Neural cell (in vitro differentiated cells): ENCODE measurements at regions not wholly inside any gene's neighbourhood (a gene's known extent, or its start where the extent isn't known, plus 50 kb on each side); places are given as distances from the start of the nearest gene placed in this dataset.

Source experiments
- EP300 ChIP-seq: fragments of 450-650 bp; conservative IDR thresholded peaks from 2 replicates; pipeline ENCODE4 v1.6.1; 2014; ENCODE audit warnings: antibody characterized with exemption, mild to moderate bottlenecking, moderate library complexity; ENCODE audit not compliant: poor library complexity, severe bottlenecking
- EZH2 ChIP-seq: fragments of 200-600, 300-800 bp; shearing (Covaris generic), sonication (generic); IDR thresholded peaks from 2 replicates; pipeline ENCODE4 v1.6.1; 2014; ENCODE audit warnings: antibody characterized with exemption, low read length, borderline replicate concordance, mild to moderate bottlenecking; ENCODE audit not compliant: insufficient read depth, poor library complexity, severe bottlenecking
- MXI1 ChIP-seq: fragments of 450-650 bp; conservative IDR thresholded peaks from 2 replicates; pipeline ENCODE4 v1.6.1; 2014; ENCODE audit warnings: antibody characterized with exemption, mild to moderate bottlenecking; ENCODE audit not compliant: poor library complexity, severe bottlenecking
- POLR2AphosphoS5 ChIP-seq: IDR thresholded peaks from 2 replicates; pipeline ENCODE4 v1.6.1; 2012
- RAD21 ChIP-seq: fragments of 450-650 bp; conservative IDR thresholded peaks from 2 replicates; pipeline ENCODE4 v1.6.1; 2014; ENCODE audit warnings: antibody characterized with exemption, mild to moderate bottlenecking, moderate library complexity
- SMC3 ChIP-seq: fragments of 450-650 bp; conservative IDR thresholded peaks from 2 replicates; pipeline ENCODE4 v1.6.1; 2014; ENCODE audit warnings: antibody characterized with exemption, mild to moderate bottlenecking, moderate library complexity; ENCODE audit not compliant: poor library complexity
- TAF1 ChIP-seq: IDR thresholded peaks from 2 replicates; pipeline ENCODE4 v1.6.1; 2012; ENCODE audit warnings: low read depth
- TF ChIP-seq, protein P1 (sequence below): fragments of 450-650 bp; IDR thresholded peaks from 2 replicates; pipeline ENCODE4 v1.5.1; 2014; ENCODE audit warnings: antibody characterized with exemption, mild to moderate bottlenecking, moderate library complexity; ENCODE audit not compliant: poor library complexity, severe bottlenecking
- TF ChIP-seq, protein P2 (sequence below): IDR thresholded peaks from 2 replicates; pipeline ENCODE4 v1.6.1; 2012; ENCODE audit warnings: borderline replicate concordance

DNA sequence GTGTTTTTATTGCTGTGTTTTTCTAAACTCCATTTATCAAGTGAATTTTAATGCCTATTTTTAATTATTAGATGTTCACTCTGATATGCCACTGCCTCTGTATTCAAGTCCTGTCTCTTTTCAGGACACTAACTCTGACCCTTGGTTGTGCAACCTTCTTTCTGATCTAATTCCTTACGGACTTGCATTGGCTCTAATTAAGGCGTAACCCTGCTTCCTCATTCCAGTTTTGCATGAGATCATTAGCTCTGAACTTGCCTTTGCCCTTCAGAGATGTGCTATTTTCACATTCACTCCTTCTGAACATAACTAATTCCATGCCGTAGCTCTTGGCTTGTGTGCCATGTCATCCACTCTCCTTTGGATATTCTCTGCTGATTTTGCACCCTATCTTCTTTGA, 162.5 kb upstream of the TMEFF2 start:
- TF ChIP-seq, protein P1, sequence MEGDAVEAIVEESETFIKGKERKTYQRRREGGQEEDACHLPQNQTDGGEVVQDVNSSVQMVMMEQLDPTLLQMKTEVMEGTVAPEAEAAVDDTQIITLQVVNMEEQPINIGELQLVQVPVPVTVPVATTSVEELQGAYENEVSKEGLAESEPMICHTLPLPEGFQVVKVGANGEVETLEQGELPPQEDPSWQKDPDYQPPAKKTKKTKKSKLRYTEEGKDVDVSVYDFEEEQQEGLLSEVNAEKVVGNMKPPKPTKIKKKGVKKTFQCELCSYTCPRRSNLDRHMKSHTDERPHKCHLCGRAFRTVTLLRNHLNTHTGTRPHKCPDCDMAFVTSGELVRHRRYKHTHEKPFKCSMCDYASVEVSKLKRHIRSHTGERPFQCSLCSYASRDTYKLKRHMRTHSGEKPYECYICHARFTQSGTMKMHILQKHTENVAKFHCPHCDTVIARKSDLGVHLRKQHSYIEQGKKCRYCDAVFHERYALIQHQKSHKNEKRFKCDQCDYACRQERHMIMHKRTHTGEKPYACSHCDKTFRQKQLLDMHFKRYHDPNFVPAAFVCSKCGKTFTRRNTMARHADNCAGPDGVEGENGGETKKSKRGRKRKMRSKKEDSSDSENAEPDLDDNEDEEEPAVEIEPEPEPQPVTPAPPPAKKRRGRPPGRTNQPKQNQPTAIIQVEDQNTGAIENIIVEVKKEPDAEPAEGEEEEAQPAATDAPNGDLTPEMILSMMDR, result no peak
- TF ChIP-seq MXI1 (no peak), POLR2AphosphoS5 (no peak), EP300 (no peak), EZH2 (no peak), TAF1 (no peak), RAD21 (no peak), SMC3 (no peak)
- TF ChIP-seq, protein P2, sequence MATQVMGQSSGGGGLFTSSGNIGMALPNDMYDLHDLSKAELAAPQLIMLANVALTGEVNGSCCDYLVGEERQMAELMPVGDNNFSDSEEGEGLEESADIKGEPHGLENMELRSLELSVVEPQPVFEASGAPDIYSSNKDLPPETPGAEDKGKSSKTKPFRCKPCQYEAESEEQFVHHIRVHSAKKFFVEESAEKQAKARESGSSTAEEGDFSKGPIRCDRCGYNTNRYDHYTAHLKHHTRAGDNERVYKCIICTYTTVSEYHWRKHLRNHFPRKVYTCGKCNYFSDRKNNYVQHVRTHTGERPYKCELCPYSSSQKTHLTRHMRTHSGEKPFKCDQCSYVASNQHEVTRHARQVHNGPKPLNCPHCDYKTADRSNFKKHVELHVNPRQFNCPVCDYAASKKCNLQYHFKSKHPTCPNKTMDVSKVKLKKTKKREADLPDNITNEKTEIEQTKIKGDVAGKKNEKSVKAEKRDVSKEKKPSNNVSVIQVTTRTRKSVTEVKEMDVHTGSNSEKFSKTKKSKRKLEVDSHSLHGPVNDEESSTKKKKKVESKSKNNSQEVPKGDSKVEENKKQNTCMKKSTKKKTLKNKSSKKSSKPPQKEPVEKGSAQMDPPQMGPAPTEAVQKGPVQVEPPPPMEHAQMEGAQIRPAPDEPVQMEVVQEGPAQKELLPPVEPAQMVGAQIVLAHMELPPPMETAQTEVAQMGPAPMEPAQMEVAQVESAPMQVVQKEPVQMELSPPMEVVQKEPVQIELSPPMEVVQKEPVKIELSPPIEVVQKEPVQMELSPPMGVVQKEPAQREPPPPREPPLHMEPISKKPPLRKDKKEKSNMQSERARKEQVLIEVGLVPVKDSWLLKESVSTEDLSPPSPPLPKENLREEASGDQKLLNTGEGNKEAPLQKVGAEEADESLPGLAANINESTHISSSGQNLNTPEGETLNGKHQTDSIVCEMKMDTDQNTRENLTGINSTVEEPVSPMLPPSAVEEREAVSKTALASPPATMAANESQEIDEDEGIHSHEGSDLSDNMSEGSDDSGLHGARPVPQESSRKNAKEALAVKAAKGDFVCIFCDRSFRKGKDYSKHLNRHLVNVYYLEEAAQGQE, result no peak
